SK-N-SH treated with all-trans-retinoic acid at 6 μM for 48 hours (cell line): ENCODE measurements at regions not wholly inside any gene's neighbourhood (a gene's known extent, or its start where the extent isn't known, plus 50 kb on each side); places are given as distances from the start of the nearest gene placed in this dataset.

Source experiments
- BACH2 ChIP-seq: fragments of 250-450 bp; sonication (Bioruptor Pico); IDR thresholded peaks from 2 replicates; pipeline ENCODE4 v1.9.0; 2021; ENCODE audit warnings: mild to moderate bottlenecking, borderline replicate concordance
- GLIS3 ChIP-seq: fragments of 250-450 bp; sonication (Bioruptor Pico); IDR thresholded peaks from 2 replicates; pipeline ENCODE4 v1.5.0; 2020; ENCODE audit warnings: mild to moderate bottlenecking, moderate library complexity
- OSR1 ChIP-seq: fragments of 250-450 bp; sonication (Bioruptor Pico); IDR thresholded peaks from 2 replicates; pipeline ENCODE4 v1.8.0; 2022; ENCODE audit warnings: moderate library complexity, mild to moderate bottlenecking, inconsistent platforms
- SNAI2 ChIP-seq: fragments of 250-450 bp; sonication (Bioruptor Pico); IDR thresholded peaks from 2 replicates; pipeline ENCODE4 v1.5.0; 2020; ENCODE audit warnings: mild to moderate bottlenecking, moderate library complexity
- ZNF70 ChIP-seq: fragments of 450-650 bp; formaldehyde crosslinking; IDR thresholded peaks from 2 replicates; pipeline ENCODE4 v1.5.0; 2020; ENCODE audit warnings: mild to moderate bottlenecking, moderate library complexity
- ZNF8 ChIP-seq: fragments of 450-650 bp; formaldehyde crosslinking; IDR thresholded peaks from 2 replicates; pipeline ENCODE4 v1.5.0; 2020; ENCODE audit warnings: mild to moderate bottlenecking, moderate library complexity
- TF ChIP-seq, protein P1 (sequence below): fragments of 250-450 bp; sonication (Bioruptor Pico); IDR thresholded peaks from 2 replicates; pipeline ENCODE4 v1.8.0; 2020; ENCODE audit warnings: mild to moderate bottlenecking, moderate library complexity, borderline replicate concordance
- TF ChIP-seq, protein P2 (sequence below): fragments of 250-450 bp; sonication (Bioruptor Pico); IDR thresholded peaks from 2 replicates; pipeline ENCODE4 v1.8.0; 2021; ENCODE audit warnings: low read depth, mild to moderate bottlenecking, moderate library complexity, borderline replicate concordance
- TF ChIP-seq, protein P3 (sequence below): fragments of 250-450 bp; sonication (Bioruptor Pico); IDR thresholded peaks from 2 replicates; pipeline ENCODE4 v1.5.1; 2021; ENCODE audit warnings: mild to moderate bottlenecking, moderate library complexity

DNA sequence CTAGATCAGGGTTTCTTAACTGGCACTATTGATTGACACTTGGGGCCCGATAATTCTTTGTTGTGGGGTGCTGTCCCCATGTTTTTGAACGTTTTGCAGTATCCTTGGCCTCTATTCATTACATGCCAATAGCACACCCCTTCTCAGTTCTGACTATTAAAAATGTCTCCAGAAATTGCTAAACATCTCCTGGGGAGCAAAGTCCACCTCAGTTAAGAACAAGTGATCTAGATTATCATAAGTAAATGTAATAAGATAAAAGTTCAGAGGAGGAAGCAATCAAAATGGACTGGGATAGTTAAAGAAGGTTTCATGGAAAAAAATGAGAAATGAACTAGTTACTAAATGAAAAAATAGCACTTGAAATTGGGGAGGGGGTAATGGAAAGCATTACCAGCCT is 98.1 kb upstream of the MIR17HG start:
- TF ChIP-seq, protein P1, sequence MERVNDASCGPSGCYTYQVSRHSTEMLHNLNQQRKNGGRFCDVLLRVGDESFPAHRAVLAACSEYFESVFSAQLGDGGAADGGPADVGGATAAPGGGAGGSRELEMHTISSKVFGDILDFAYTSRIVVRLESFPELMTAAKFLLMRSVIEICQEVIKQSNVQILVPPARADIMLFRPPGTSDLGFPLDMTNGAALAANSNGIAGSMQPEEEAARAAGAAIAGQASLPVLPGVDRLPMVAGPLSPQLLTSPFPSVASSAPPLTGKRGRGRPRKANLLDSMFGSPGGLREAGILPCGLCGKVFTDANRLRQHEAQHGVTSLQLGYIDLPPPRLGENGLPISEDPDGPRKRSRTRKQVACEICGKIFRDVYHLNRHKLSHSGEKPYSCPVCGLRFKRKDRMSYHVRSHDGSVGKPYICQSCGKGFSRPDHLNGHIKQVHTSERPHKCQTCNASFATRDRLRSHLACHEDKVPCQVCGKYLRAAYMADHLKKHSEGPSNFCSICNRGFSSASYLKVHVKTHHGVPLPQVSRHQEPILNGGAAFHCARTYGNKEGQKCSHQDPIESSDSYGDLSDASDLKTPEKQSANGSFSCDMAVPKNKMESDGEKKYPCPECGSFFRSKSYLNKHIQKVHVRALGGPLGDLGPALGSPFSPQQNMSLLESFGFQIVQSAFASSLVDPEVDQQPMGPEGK (CRISPR knock-in tag): no peak
- TF ChIP-seq GLIS3 (CRISPR knock-in tag) (no peak), BACH2 (no peak), OSR1 (CRISPR knock-in tag) (no peak), SNAI2 (CRISPR knock-in tag) (no peak), ZNF70 (no peak), ZNF8 (CRISPR knock-in tag) (no peak)
- TF ChIP-seq, protein P2, sequence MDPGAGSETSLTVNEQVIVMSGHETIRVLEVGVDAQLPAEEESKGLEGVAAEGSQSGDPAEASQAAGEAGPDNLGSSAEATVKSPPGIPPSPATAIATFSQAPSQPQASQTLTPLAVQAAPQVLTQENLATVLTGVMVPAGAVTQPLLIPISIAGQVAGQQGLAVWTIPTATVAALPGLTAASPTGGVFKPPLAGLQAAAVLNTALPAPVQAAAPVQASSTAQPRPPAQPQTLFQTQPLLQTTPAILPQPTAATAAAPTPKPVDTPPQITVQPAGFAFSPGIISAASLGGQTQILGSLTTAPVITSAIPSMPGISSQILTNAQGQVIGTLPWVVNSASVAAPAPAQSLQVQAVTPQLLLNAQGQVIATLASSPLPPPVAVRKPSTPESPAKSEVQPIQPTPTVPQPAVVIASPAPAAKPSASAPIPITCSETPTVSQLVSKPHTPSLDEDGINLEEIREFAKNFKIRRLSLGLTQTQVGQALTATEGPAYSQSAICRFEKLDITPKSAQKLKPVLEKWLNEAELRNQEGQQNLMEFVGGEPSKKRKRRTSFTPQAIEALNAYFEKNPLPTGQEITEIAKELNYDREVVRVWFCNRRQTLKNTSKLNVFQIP (CRISPR knock-in tag): no peak
- TF ChIP-seq, protein P3, sequence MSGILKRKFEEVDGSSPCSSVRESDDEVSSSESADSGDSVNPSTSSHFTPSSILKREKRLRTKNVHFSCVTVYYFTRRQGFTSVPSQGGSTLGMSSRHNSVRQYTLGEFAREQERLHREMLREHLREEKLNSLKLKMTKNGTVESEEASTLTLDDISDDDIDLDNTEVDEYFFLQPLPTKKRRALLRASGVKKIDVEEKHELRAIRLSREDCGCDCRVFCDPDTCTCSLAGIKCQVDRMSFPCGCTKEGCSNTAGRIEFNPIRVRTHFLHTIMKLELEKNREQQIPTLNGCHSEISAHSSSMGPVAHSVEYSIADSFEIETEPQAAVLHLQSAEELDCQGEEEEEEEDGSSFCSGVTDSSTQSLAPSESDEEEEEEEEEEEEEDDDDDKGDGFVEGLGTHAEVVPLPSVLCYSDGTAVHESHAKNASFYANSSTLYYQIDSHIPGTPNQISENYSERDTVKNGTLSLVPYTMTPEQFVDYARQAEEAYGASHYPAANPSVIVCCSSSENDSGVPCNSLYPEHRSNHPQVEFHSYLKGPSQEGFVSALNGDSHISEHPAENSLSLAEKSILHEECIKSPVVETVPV (CRISPR knock-in tag): no peak
